NCI-H748 (cell line): ENCODE measurements at regions not wholly inside any gene's neighbourhood (a gene's known extent, or its start where the extent isn't known, plus 50 kb on each side); places are given as distances from the start of the nearest gene placed in this dataset.

Experiments
- DNase-seq: peaks from one replicate; lab custom pipeline; 2025; ENCODE audit not compliant: unreplicated experiment; lab: John Stamatoyannopoulos, UW

GRCh38 chr3:111472556-111472955, 69.4 kb upstream of the CD96 start:
- no peak for DNase-seq

- no peak for DNase-seq
Measured at GRCh38 chr3:111473550-111473949, 68.4 kb upstream of the CD96 start.

- DNase-seq = no peak
Measured at GRCh38 chr3:111476701-111477100, 65.3 kb upstream of the CD96 start.

GRCh38 chr3:111480091-111480490, 61.9 kb upstream of the CD96 start:
- DNase-seq = no peak

GRCh38 chr3:111481551-111481950, 60.4 kb upstream of the CD96 start:
- DNase-seq = no peak

GRCh38 chr3:111482574-111482973, 59.4 kb upstream of the CD96 start:
- no peak for DNase-seq

GRCh38 chr3:111485086-111485485, 56.9 kb upstream of the CD96 start:
- no peak for DNase-seq
